GM20431 (cell line): ENCODE measurements at regions not wholly inside any gene's neighbourhood (a gene's known extent, or its start where the extent isn't known, plus 50 kb on each side); places are given as distances from the start of the nearest gene placed in this dataset.
"Not testable (repeated sequence)": the region's sequence is repeated elsewhere in the genome, so short reads cannot be mapped to it uniquely, and the experiment has no call there.

Experiments used
- in situ Hi-C: fragments of 300-500 bp; cut with MseI, MboI; formaldehyde crosslinking; loops from one replicate; pipeline ENCODE4 v1.15.0; 2020; ENCODE audit warnings: low sequenced_read_pairs; ENCODE audit not compliant: unreplicated experiment

- in situ Hi-C loops = no loop called here
Observed at GRCh38 chr22:49398646-49399045, 429.0 kb downstream of the BRD1 start.

DNA sequence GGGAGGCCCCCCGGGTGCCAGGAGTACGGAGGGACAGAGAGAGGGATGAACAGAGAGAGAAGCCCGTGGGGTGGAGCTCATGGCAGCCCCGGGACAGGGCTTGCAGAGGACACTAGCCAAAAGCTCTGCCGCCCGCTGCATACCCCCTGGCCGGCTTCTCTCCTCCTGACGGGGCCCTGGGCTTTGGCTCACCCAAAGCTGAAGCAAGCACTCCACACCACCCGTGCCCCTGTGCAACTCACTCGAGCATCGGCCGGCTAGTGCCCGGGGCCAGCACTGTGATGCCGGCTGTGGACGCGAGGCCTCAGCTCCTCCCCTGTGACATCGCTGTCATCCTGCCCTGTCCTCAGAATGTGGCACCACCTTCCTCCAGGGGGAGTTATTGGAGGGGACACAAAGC, 429.6 kb downstream of the BRD1 start:
- in situ Hi-C loops = no loop called here

DNA sequence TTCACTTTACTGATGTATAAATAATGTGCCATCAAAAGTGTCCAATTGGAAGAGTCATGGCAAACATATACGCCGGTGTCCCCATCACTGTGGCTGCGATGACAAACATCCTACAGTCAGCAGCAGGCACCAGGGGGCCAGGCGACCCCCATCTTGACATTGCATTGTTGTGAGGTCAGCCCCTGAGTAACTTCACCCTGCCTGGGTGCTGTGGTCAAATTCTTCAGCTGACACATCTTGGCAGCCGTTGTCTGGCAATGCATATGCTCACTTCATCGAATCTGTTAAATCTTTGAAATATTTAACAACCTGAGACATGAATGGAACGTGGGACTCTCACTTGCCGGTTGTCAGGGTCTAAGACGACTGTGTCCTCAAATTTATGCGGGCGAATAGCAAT, 430.9 kb downstream of the BRD1 start:
- in situ Hi-C loops = no loop called here

DNA sequence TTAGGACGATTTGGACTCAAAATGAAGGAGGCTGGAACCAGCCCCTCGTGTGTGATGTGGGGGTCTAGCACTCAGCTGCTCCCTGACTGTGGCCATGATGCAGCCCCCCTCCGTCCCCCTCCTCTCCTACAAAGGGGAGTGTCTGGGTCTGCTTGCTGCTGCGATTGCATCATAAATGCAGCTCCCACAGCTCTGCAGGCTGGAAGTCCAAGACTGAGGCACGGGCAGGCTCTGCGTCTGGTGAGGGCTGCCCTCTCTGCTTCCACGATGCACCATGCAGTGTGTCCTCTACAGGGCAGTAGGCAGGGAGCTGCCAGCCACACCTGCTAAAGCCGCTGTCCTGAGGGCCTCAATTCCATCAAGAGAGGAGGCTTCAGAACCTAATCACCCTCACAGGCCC, 432.1 kb downstream of the BRD1 start:
- in situ Hi-C loops = no loop called here

DNA sequence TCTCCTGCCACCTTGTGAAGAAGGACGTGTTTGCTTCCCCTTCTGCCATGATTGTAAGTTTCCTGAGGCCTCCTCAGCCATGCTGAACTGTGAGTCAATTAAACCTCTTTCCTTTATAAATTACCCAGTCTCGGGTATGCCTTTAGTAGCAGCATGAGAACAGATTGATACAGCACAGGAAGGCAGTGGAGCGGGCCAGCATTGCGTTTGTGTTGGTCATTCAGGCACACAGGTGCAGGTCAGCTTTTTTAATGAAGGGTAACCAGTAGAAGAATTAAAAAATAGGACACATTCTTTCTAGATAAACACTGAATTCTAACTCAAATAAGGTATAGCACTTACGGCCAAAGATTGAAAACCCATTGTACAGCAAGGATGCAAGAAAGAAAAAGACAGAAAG, 432.6 kb downstream of the BRD1 start:
- in situ Hi-C loops = not testable (repeated sequence)

DNA sequence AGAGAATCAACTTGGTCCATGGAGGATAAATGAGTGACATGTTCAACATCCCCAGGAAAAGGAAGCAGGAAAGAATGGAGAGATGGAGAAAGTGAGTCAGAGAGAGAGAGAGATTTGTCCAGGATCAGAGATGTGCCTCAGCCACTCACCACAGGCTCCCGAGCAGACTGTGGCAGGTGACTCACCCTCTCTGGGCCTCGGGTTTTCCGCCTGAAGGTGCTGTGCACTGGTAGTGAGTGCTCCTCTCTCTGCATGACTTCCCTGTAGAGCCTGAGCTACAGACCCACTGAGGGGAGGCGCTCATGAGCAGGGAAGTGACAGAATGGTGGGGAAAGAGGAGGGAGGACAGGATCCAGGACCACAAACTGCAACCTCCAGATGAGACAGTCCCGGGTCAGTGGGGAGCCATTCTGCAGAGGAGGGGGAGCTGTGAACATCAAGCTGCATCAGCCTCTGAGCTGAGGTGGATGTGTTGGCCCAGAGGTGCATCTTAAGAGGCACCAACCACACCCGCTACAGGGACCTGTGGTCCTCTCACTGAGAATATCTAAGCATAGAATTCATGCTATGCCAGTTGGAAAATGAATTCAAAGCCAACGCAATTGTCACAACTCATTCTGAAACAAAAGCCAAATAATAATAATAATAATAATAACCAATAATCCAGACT, 433.4 kb downstream of the BRD1 start:
- in situ Hi-C loops = no loop called here

DNA sequence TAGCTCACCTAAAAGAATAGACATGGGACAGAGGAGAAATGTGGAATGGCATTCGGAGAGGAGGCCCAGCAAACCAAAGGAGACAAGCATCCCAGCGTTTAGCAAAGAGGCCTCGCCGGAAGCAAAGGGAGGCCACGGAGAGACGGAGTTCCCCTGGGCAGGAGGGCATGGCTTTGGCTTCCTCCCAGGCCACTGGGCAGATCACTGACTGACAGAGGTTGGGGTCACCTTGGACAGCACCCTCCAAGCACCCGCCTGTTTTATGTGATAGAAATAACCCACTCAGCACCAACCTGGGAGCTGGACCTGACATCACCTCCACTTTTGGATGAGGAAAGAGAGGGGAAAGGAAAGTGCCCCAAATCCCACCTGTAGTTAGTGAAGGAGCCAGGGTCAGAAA, 434.1 kb downstream of the BRD1 start:
- in situ Hi-C loops = no loop called here

GRCh38 chr22:49392841-49393510, 434.7 kb downstream of the BRD1 start:
- in situ Hi-C loops = no loop called here

DNA sequence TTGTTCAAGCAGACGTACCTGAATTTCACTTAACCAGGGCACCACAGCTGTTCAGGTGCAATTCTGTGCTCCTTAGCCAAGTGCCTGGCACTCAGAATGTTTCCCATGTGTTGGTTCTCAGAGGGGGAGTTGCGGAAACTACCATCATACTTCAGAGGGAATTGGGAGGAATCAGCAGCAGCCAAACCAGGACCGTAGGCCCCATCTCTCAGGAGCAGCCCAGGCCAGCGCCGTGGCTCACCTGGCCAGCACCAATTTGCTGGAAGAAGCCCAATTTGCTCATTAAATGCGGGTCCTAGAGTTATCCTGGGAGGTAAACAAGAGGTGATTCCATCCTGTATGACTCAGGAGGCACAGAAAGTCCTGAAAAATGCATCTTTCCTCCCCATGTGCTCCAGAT, 435.4 kb downstream of the BRD1 start:
- in situ Hi-C loops = no loop called here

GRCh38 chr22:49391436-49391835, 436.2 kb downstream of the BRD1 start:
- in situ Hi-C loops = no loop called here

GRCh38 chr22:49390954-49391353, 436.7 kb downstream of the BRD1 start:
- in situ Hi-C loops = no loop called here

DNA sequence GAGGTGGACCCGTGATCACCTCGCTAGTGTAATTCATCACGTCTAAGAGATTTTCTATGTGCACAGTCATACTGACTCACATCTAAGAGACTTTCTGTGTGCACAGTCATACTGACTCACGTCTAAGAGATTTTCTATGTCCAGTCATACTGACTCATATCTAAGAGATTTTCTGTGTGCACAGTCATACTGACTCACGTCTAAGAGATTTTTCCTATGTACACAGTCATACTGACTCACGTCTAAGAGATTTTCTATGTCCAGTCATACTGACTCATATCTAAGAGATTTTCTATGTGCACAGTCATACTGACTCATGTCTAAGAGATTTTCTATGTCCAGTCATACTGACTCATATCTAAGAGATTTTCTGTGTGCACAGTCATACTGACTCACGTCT, 443.8 kb downstream of the BRD1 start:
- in situ Hi-C loops = not testable (repeated sequence)

DNA sequence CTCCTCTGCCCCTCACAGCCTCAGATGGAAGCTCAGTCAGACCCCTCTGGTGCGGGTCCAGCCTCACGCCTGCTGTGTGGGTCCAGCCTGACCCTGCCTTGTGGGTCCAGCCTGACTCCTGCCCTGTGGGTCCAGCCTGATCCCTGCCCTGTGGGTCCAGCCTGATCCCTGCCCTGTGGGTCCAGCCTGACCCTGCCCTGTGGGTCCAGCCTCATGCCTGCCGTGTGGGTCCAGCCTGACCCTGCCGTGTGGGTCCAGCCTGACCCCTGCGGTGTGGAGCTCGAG, 445.3 kb downstream of the BRD1 start:
- in situ Hi-C loops = no loop called here

DNA sequence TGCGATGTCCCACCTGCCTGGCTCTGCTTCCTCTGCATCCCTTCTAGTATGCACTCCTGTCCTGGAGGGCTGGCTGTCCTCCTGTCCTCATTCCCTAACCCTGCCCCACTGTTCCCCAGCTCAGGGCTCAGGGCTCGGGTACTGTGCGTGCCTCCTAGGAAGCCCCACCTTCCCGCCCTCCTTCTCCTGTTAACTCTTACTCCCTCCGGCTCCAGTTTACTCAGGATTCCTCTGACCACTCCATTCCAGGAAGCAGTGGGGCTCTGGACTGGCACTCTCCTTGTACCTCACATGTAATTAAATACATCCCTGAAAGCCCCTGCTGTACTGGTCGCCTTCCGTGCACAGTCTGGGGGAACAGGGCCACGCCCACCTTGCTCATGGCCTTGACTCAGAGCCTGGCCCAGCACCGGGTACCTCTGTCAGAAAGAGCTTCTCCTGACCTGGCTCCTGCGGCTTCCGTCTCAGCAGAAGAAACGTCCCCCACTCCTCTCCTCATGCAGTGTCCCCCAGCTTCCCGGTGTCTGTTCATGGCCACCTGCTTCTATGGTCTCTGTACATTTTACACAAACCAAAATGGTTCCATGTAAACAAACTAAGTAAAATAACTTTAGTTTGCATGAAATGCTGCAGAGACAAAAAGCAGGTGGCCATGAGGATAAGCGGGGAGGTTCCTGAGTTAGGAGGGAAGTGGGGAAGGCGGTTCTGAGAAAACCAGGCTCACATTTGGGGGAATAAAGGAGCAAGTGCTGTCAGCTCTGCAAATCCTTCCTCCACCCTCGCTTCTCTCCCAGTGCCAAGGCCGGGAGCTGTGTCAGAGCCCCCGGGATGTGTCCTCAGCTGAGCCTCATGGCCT, 445.9 kb downstream of the BRD1 start:
- in situ Hi-C loops = no loop called here

DNA sequence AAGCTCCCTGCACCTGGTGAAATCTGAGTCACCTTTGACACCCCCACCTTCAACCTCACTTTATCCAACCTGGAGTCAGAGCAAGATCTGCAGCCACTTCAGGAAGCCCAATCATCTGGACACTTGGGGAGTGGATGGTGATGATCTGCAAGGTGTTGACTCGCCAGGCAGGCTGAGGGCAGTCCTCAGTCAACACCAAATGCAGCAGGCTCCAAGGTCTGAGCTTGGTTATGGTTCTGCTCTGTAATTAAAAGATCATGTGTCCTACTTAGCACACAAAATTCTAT, 446.9 kb downstream of the BRD1 start:
- in situ Hi-C loops = no loop called here

DNA sequence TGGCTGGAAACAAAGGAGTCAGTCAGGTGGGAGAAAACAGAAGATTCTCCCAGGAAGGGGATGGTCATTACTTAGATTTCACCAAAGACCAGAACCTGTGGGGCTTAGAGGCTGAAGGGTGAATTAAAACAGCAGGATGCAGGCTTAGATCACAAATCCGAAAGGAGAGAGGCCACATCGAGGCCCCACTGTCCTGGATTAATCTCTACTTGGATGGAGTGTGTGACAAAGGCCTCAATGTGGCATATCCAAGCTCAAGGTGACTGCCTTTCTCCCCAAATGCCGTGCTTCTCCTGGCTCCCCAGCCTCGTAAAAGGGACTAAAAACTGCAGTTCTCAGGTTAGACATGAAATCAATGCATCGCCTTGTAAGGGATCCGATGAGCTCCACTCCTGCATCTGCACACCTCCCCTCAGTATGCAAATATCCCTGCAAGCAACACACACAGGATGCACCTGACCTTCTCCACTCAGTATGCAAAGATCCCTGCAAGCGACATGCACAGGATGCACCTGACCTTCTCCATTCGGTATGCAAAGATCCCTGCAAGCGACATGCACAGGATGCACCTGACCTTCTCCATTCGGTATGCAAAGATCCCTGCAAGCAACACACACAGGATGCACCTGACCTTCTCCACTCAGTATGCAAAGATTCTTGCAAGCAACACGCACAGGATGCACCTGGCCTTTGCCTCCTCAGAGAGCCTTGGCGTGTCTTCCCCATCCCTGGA, 447.4 kb downstream of the BRD1 start:
- in situ Hi-C loops = no loop called here

GRCh38 chr22:49377306-49377705, 450.4 kb downstream of the BRD1 start:
- in situ Hi-C loops = no loop called here

DNA sequence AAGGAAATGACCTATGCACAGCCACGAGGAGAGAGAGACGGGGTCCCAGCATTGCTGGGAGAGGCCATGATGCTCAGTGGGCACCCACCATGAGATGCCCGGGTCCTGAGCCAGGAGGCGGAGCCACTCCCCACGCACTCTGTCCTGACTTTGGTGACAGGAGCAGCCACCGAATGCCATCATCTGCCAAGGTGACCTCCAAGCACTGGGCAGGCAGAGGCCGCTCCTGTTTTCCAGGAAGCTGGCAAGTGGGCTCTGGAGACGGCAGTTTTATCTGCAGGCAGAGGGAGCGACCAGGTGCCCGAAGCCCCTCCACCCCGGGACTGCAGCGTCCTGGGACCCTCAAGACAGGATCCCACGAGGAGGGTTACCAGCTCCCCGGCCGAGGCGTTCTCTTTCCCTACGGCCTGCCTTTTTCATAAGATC, 453.9 kb downstream of the BRD1 start:
- in situ Hi-C loops = no loop called here

GRCh38 chr22:49373289-49373666, 454.4 kb downstream of the BRD1 start:
- in situ Hi-C loops = no loop called here

DNA sequence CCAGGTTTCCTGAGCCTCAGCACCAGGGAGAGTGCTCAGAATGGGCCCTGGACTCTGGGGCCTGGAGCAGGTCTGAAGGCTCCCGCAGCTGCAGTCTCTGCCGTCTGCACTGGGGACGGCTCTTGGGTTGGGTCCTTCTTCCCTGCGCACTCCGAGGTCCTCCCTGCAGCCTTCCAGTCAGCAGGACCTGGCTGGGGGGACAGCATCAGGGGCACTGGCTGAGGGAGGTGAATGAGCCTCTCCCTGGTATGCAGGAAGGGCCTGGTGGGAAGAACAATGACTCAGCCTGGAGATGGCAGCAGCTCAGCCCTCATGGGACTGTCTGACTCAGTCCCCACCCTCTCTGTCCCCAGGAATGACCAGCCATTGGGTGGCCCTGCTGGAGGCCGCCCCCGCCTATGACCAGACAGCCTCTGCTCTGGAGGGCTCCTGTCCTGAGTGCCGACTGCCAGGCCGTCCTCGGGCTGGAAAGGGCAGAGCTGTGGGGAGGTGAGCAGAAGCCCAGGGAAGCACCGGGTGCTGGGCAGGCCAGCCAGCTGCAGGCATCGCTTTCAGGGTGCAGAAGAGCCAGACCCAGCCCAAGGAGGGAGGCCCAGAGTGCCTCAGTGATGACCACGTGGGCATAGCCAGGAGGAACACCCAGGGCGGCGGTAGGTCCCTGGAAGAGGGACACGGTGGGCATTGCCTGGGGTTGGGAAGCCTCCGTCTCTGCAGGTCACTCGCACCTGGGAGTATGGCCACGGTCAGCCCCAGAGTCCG, 455.0 kb downstream of the BRD1 start:
- in situ Hi-C loops = no loop called here
